ENCODE measurements at regions not wholly inside any gene's neighbourhood (a gene's known extent, or its start where the extent isn't known, plus 50 kb on each side); places are given as distances from the start of the nearest gene placed in this dataset.
"Not testable (repeated sequence)": the region's sequence is repeated elsewhere in the genome, so short reads cannot be mapped to it uniquely, and the experiment has no call there.

GRCh38 chr18:30597202-30597601, 445.3 kb downstream of the DSC3 start:
- H3K4me3 ChIP-seq (ENCODE audit: low read depth, low read length), result no peak overlapping the region
- DNase-seq (ENCODE audit: low read depth), result no peak
- no peak for TF ChIP-seq CTCF (conservative IDR thresholded peaks at IDR 0.05; ENCODE audit: low read depth, low read length)

GRCh38 chr18:30596635-30597034, 445.9 kb downstream of the DSC3 start:
- H3K4me3 ChIP-seq (ENCODE audit: low read depth, low read length), result no peak overlapping the region
- no peak for TF ChIP-seq CTCF (conservative IDR thresholded peaks at IDR 0.05; ENCODE audit: low read depth, low read length)
- no peak for DNase-seq (ENCODE audit: low read depth)

- no peak overlapping the region for H3K4me3 ChIP-seq (ENCODE audit: low read depth, low read length)
- TF ChIP-seq CTCF (conservative IDR thresholded peaks at IDR 0.05; ENCODE audit: low read depth, low read length), result no peak
- DNase-seq (ENCODE audit: low read depth), result no peak
These were observed 446.6 kb downstream of the DSC3 start for GRCh38 chr18:30595942-30596341.

- DNase-seq (ENCODE audit: low read depth); H3K4me3 ChIP-seq (ENCODE audit: low read depth, low read length): not testable (repeated sequence)
These were observed 447.6 kb downstream of the DSC3 start for GRCh38 chr18:30594911-30595310.

DNA sequence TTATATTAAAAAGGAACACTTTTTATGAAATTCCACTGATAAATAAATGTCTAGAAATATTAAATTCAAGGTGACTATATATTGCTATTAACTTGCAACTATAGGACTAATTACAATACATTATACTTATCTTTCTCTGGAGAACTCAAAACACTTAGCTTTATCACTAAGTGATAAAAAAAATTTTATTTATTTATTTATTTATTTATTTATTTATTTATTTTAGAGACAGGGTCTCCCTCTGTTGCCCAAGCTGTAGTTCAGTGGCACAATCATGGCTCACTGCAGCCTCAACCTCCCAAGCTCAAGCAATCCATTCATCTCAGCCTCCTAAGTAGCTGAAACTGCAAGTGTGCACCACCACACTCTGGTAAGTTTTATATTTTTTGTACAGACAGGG, 451.1 kb downstream of the DSC3 start:
- H3K4me3 ChIP-seq (ENCODE audit: low read depth, low read length), result no peak overlapping the region
- DNase-seq (ENCODE audit: low read depth), result no peak
- TF ChIP-seq CTCF (conservative IDR thresholded peaks at IDR 0.05; ENCODE audit: low read depth, low read length), result no peak

GRCh38 chr18:30588673-30589164, 453.8 kb downstream of the DSC3 start:
- no peak for TF ChIP-seq CTCF (conservative IDR thresholded peaks at IDR 0.05; ENCODE audit: low read depth, low read length)
- DNase-seq (ENCODE audit: low read depth), result no peak
- no peak overlapping the region for H3K4me3 ChIP-seq (ENCODE audit: low read depth, low read length)

DNA sequence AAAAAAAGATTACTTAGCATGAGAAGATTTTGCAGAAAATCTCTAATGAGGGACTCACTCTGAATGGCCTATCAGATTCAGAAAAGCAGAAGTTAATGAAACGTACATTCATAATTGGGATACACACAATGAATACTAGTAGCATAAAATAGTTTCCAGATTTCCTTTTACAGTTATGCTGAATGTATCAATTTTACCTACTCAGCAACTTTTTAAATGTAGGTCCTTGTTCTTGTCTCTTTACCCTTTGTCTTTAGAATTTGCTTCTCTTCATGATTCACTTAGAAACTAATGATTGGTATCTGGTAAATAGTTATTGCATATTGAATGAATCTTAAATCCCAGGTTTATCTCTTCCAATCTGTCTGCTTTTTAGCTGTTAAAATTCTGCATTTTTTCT, 458.8 kb downstream of the DSC3 start:
- TF ChIP-seq CTCF (conservative IDR thresholded peaks at IDR 0.05; ENCODE audit: low read depth, low read length), result no peak
- DNase-seq (ENCODE audit: low read depth), result no peak
- H3K4me3 ChIP-seq (ENCODE audit: low read depth, low read length), result no peak overlapping the region

- H3K4me3 ChIP-seq (ENCODE audit: low read depth, low read length), result no peak overlapping the region
- TF ChIP-seq CTCF (conservative IDR thresholded peaks at IDR 0.05; ENCODE audit: low read depth, low read length), result no peak
- DNase-seq (ENCODE audit: low read depth), result no peak
These were observed 460.5 kb downstream of the DSC3 start for GRCh38 chr18:30582078-30582477.
